Loucy (cell line): ENCODE measurements at regions not wholly inside any gene's neighbourhood (a gene's known extent, or its start where the extent isn't known, plus 50 kb on each side); places are given as distances from the start of the nearest gene placed in this dataset.

Source experiments
- H2AFZ ChIP-seq: fragments of 200-600 bp; sonication (generic); 2 replicates; pipeline ENCODE4 v1.6.0; 2016; ENCODE audit warnings: antibody characterized with exemption, mild to moderate bottlenecking, low read length, moderate library complexity
- H3F3A ChIP-seq: fragments of 200-600 bp; 2 replicates; pipeline ENCODE4 v1.6.0; 2016; ENCODE audit warnings: antibody characterized with exemption, low read depth, mild to moderate bottlenecking
- H3K27me3 ChIP-seq: fragments of 200-600 bp; sonication (generic); 2 replicates; pipeline ENCODE4 v1.6.1; 2014; ENCODE audit warnings: low read length, mild to moderate bottlenecking; ENCODE audit not compliant: insufficient read depth, poor library complexity, severe bottlenecking
- H3K36me3 ChIP-seq: fragments of 200-600 bp; sonication (generic); 2 replicates; pipeline ENCODE4 v1.6.1; 2016; ENCODE audit warnings: low read length; ENCODE audit not compliant: insufficient read depth
- H3K4me1 ChIP-seq: fragments of 200-600 bp; sonication (generic); 2 replicates; pipeline ENCODE4 v1.5.1; 2014; ENCODE audit warnings: low read length, mild to moderate bottlenecking; ENCODE audit not compliant: insufficient read depth, poor library complexity, severe bottlenecking
- H3K4me2 ChIP-seq: fragments of 200-600 bp; sonication (generic); 2 replicates; pipeline ENCODE4 v1.6.0; 2014; ENCODE audit warnings: antibody characterized with exemption, low read length, low read depth, mild to moderate bottlenecking; ENCODE audit not compliant: poor library complexity, severe bottlenecking
- H3K4me3 ChIP-seq: fragments of 200-600 bp; sonication (generic); 2 replicates; pipeline ENCODE4 v1.5.1; 2014; ENCODE audit warnings: low read length, mild to moderate bottlenecking, mixed read lengths; ENCODE audit not compliant: poor library complexity, severe bottlenecking
- H3K79me2 ChIP-seq: fragments of 200-600 bp; sonication (generic); 2 replicates; pipeline ENCODE4 v1.6.1; 2014; ENCODE audit warnings: low read length; ENCODE audit not compliant: insufficient read depth
- H3K9ac ChIP-seq: fragments of 200-600 bp; sonication (generic); 2 replicates; pipeline ENCODE4 v1.6.0; 2014; ENCODE audit warnings: mild to moderate bottlenecking, low read depth, low read length, moderate library complexity; ENCODE audit not compliant: poor library complexity, severe bottlenecking
- H3K9me2 ChIP-seq: fragments of 200-600 bp; sonication (generic); replicated peaks from 2 replicates; pipeline ENCODE4 v1.6.1; 2016; ENCODE audit warnings: low read depth, low read length, mixed read lengths
- H3K9me3 ChIP-seq: fragments of 200-600 bp; sonication (generic); 2 replicates; pipeline ENCODE4 v1.6.1; 2014; ENCODE audit warnings: mild to moderate bottlenecking, antibody characterized with exemption, low read length, low read depth; ENCODE audit not compliant: insufficient read depth
- H4K20me1 ChIP-seq: fragments of 200-600 bp; sonication (generic); 2 replicates; pipeline ENCODE4 v1.6.0; 2014; ENCODE audit warnings: antibody characterized with exemption, low read length, mild to moderate bottlenecking; ENCODE audit not compliant: insufficient read depth, poor library complexity, severe bottlenecking
- EZH2phosphoT487 ChIP-seq: fragments of 200-600 bp; IDR thresholded peaks from 2 replicates; pipeline ENCODE4 v1.6.1; 2018; ENCODE audit warnings: antibody characterized with exemption, mild to moderate bottlenecking, moderate library complexity, borderline replicate concordance
- TF ChIP-seq, protein P1 (sequence below): fragments of 200-600 bp; sonication (generic); conservative IDR thresholded peaks from 2 replicates; pipeline ENCODE4 v1.5.1; 2014; ENCODE audit warnings: mild to moderate bottlenecking, antibody characterized with exemption, low read length

DNA sequence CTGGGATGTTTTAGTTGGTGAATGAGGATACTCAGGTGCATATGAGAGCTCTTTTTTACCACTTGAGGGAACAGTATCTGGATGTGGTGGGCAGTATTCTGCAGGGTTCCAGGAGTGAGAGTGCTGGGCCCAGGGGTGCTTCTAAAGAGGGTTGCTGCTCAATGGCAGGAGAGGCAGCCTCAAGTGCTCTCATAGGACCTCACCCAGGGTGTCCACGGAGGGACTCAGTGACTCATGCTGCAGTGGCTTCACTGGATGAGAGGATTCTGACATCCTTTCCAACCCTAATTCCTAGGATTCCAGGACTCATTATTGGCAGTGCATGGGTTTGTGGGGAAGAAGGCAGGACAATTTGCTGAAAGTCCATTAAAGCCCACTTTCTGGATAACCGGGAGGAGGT lies 176.6 kb upstream of the FERMT1 start:
- H3K36me3 ChIP-seq = no peaks in the 10 kb centered on the region
- no peaks in the 10 kb centered on the region for H3K4me1 ChIP-seq
- H3K4me3 ChIP-seq = no peak overlapping the region
- no peak overlapping the region for H2AFZ ChIP-seq
- no peaks in the 10 kb centered on the region for H3K9me2 ChIP-seq
- H3K9ac ChIP-seq = no peak overlapping the region
- no peaks in the 10 kb centered on the region for H3K27me3 ChIP-seq
- TF ChIP-seq, protein P1, sequence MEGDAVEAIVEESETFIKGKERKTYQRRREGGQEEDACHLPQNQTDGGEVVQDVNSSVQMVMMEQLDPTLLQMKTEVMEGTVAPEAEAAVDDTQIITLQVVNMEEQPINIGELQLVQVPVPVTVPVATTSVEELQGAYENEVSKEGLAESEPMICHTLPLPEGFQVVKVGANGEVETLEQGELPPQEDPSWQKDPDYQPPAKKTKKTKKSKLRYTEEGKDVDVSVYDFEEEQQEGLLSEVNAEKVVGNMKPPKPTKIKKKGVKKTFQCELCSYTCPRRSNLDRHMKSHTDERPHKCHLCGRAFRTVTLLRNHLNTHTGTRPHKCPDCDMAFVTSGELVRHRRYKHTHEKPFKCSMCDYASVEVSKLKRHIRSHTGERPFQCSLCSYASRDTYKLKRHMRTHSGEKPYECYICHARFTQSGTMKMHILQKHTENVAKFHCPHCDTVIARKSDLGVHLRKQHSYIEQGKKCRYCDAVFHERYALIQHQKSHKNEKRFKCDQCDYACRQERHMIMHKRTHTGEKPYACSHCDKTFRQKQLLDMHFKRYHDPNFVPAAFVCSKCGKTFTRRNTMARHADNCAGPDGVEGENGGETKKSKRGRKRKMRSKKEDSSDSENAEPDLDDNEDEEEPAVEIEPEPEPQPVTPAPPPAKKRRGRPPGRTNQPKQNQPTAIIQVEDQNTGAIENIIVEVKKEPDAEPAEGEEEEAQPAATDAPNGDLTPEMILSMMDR = no peak
- TF ChIP-seq EZH2phosphoT487 = no peak
- no peaks in the 10 kb centered on the region for H3K79me2 ChIP-seq
- H3F3A ChIP-seq = no peaks in the 10 kb centered on the region
- H4K20me1 ChIP-seq = no peaks in the 10 kb centered on the region
- H3K4me2 ChIP-seq = no peak overlapping the region
- peaks cover 2% of the 10 kb centered on the region; the same call in 1 of the 2 replicates for H3K9me3 ChIP-seq

- H3K27me3 ChIP-seq = no peaks in the 10 kb centered on the region
- no peaks in the 10 kb centered on the region for H3K79me2 ChIP-seq
- no peaks in the 10 kb centered on the region; the same call in 1 of the 2 replicates for H3K9me2 ChIP-seq
- H3F3A ChIP-seq = no peaks in the 10 kb centered on the region
- no peak overlapping the region for H2AFZ ChIP-seq
- H3K9me3 ChIP-seq = peaks cover 2% of the 10 kb centered on the region; the same call in 1 of the 2 replicates
- H3K4me2 ChIP-seq = no peak overlapping the region
- no peaks in the 10 kb centered on the region for H3K4me1 ChIP-seq
- H3K36me3 ChIP-seq = no peaks in the 10 kb centered on the region
- TF ChIP-seq, protein P1 = no peak
- TF ChIP-seq EZH2phosphoT487 = no peak
- no peak overlapping the region for H3K4me3 ChIP-seq
- H3K9ac ChIP-seq = no peak overlapping the region
- H4K20me1 ChIP-seq = no peaks in the 10 kb centered on the region
These were observed 175.2 kb upstream of the FERMT1 start for GRCh38 chr20:6298049-6298448.

DNA sequence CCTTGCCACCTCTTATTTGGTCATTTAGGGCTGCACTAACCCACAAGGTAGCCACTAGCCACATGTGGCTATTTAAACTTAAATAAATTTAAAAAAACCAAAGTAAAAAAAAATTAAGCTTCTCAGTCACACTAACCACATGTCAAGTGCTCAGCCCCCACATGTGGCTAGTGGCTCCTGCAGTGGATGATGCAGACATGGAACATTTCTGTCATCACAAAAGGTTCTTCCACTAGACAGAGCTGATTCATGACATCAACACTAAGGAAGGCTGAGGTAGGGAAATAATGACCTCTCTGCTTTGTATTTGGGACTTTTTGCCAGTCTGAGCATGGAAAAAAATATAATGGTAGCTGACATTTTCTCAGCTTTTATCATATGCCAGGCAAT lies 173.0 kb upstream of the FERMT1 start:
- no peak overlapping the region for H2AFZ ChIP-seq
- no peaks in the 10 kb centered on the region for H3K79me2 ChIP-seq
- no peaks in the 10 kb centered on the region for H3K36me3 ChIP-seq
- H4K20me1 ChIP-seq = no peaks in the 10 kb centered on the region
- H3K4me3 ChIP-seq = no peak overlapping the region
- TF ChIP-seq, protein P1 = no peak
- no peak for TF ChIP-seq EZH2phosphoT487
- H3K4me1 ChIP-seq = no peaks in the 10 kb centered on the region
- no peaks in the 10 kb centered on the region for H3F3A ChIP-seq
- H3K9me2 ChIP-seq = no peaks in the 10 kb centered on the region; the same call in 1 of the 2 replicates
- no peaks in the 10 kb centered on the region for H3K27me3 ChIP-seq
- H3K4me2 ChIP-seq = no peak overlapping the region
- no peak overlapping the region for H3K9ac ChIP-seq
- 0 out of 2 replicates have a peak, but pooled peaks cover 5% of the 10 kb centered on the region for H3K9me3 ChIP-seq
